Middle frontal gyrus (tissue), 1 donor: ENCODE measurements at regions not wholly inside any gene's neighbourhood (a gene's known extent, or its start where the extent isn't known, plus 50 kb on each side); places are given as distances from the start of the nearest gene placed in this dataset.

Experiments
- DNase-seq: peaks from one replicate; pipeline ENCODE4 v3.0.0-alpha.2; 2015; ENCODE audit warnings: low spot score; ENCODE audit errors: extremely low spot score

GRCh38 chr14:76927971-76928700 lies 100.4 kb downstream of the IRF2BPL start:
- DNase-seq = no peak

GRCh38 chr14:76926521-76927251 lies 100.5 kb downstream of the LRRC74A start:
- no peak for DNase-seq

GRCh38 chr14:76925097-76925441 lies 98.9 kb downstream of the LRRC74A start:
- DNase-seq = no peak

GRCh38 chr14:76924371-76925096 lies 98.3 kb downstream of the LRRC74A start:
- DNase-seq = no peak

- DNase-seq = no peak
These were observed 97.5 kb downstream of the LRRC74A start for GRCh38 chr14:76923431-76924370.

- no peak for DNase-seq
These were observed 96.4 kb downstream of the LRRC74A start for GRCh38 chr14:76922584-76922983.

- no peak for DNase-seq
These were observed 95.9 kb downstream of the LRRC74A start for GRCh38 chr14:76922092-76922491.

- DNase-seq = no peak
These were observed 94.8 kb downstream of the LRRC74A start for GRCh38 chr14:76921088-76921399.

- no peak for DNase-seq
These were observed 94.3 kb downstream of the LRRC74A start for GRCh38 chr14:76920331-76921087.

GRCh38 chr14:76919431-76920330 lies 93.5 kb downstream of the LRRC74A start:
- DNase-seq = no peak
